ENCODE measurements at regions not wholly inside any gene's neighbourhood (a gene's known extent, or its start where the extent isn't known, plus 50 kb on each side); places are given as distances from the start of the nearest gene placed in this dataset.

DNA sequence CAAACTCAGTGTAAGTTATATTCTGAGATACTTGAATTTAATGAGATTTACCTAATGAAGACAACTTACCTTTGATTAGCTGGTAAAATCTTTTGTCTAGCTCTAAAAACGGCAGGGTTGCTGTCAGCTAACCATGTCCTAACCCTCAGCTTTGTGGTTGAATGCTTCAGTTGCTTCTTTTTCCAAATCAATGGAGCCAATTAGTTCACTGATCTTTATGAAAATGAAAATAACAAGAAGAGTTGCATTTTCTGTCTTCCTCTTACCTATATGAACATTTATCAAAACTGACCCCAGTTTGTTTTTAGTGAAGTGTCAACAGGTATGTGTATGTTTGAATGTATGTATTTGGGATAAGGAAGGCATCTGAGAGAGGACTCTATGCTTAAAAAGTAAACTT, 253.1 kb upstream of the MTPN start:
- Histone ChIP-seq H3K4me2 (ENCODE audit: low read depth, low read length, poor library complexity, severe bottlenecking) (no peak overlapping the region), H3K27ac (ENCODE audit: low read depth, low read length) (no peak overlapping the region)

GRCh38 chr7:136229790-136230189, 252.6 kb upstream of the MTPN start:
- Histone ChIP-seq H3K4me2 (ENCODE audit: low read depth, low read length, poor library complexity, severe bottlenecking) (no peak overlapping the region), H3K9me2 (replicated peaks; ENCODE audit: insufficient read depth, low read length) (no peaks in the 10 kb centered on the region), H3K9me3 (ENCODE audit: insufficient read depth, low read length) (0 out of 2 replicates have a peak, but pooled peaks cover 6% of the 10 kb centered on the region), H3K79me2 (ENCODE audit: insufficient read depth, low read length) (no peaks in the 10 kb centered on the region), H3F3A (ENCODE audit: insufficient read depth) (no peaks in the 10 kb centered on the region), H4K20me1 (ENCODE audit: low read depth, low read length) (no peaks in the 10 kb centered on the region), H3K27ac (ENCODE audit: low read depth, low read length) (no peak overlapping the region), H2AFZ (ENCODE audit: low read depth, low read length, severe bottlenecking) (no peak overlapping the region), H3K4me3 (ENCODE audit: insufficient read depth, low read length, poor library complexity, severe bottlenecking) (no peak overlapping the region), H3K36me3 (ENCODE audit: low read length) (no peaks in the 10 kb centered on the region), H3K9ac (ENCODE audit: low read length) (no peak overlapping the region), H3K27me3 (ENCODE audit: low read length) (no peaks in the 10 kb centered on the region)
- no peak for TF ChIP-seq EZH2phosphoT487 (conservative IDR thresholded peaks at IDR 0.05; ENCODE audit: low read length)
- TF ChIP-seq, protein P1, sequence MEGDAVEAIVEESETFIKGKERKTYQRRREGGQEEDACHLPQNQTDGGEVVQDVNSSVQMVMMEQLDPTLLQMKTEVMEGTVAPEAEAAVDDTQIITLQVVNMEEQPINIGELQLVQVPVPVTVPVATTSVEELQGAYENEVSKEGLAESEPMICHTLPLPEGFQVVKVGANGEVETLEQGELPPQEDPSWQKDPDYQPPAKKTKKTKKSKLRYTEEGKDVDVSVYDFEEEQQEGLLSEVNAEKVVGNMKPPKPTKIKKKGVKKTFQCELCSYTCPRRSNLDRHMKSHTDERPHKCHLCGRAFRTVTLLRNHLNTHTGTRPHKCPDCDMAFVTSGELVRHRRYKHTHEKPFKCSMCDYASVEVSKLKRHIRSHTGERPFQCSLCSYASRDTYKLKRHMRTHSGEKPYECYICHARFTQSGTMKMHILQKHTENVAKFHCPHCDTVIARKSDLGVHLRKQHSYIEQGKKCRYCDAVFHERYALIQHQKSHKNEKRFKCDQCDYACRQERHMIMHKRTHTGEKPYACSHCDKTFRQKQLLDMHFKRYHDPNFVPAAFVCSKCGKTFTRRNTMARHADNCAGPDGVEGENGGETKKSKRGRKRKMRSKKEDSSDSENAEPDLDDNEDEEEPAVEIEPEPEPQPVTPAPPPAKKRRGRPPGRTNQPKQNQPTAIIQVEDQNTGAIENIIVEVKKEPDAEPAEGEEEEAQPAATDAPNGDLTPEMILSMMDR (IDR thresholded peaks at IDR 0.05; ENCODE audit: insufficient read depth, low read length, poor library complexity, severe bottlenecking): no peak

More for the DNA sequence above, 253.1 kb upstream of the MTPN start:
- Histone ChIP-seq H3K9ac (ENCODE audit: low read length) (no peak overlapping the region), H3K9me2 (replicated peaks; ENCODE audit: insufficient read depth, low read length) (no peaks in the 10 kb centered on the region), H2AFZ (ENCODE audit: low read depth, low read length, severe bottlenecking) (no peak overlapping the region), H4K20me1 (ENCODE audit: low read depth, low read length) (no peaks in the 10 kb centered on the region), H3F3A (ENCODE audit: insufficient read depth) (no peaks in the 10 kb centered on the region), H3K4me3 (ENCODE audit: insufficient read depth, low read length, poor library complexity, severe bottlenecking) (no peak overlapping the region), H3K36me3 (ENCODE audit: low read length) (no peaks in the 10 kb centered on the region), H3K79me2 (ENCODE audit: insufficient read depth, low read length) (no peaks in the 10 kb centered on the region), H3K27me3 (ENCODE audit: low read length) (no peaks in the 10 kb centered on the region), H3K9me3 (ENCODE audit: insufficient read depth, low read length) (0 out of 2 replicates have a peak, but pooled peaks cover 6% of the 10 kb centered on the region)
- no peak for TF ChIP-seq EZH2phosphoT487 (conservative IDR thresholded peaks at IDR 0.05; ENCODE audit: low read length)
- TF ChIP-seq, protein P1 (IDR thresholded peaks at IDR 0.05; ENCODE audit: insufficient read depth, low read length, poor library complexity, severe bottlenecking): no peak

DNA sequence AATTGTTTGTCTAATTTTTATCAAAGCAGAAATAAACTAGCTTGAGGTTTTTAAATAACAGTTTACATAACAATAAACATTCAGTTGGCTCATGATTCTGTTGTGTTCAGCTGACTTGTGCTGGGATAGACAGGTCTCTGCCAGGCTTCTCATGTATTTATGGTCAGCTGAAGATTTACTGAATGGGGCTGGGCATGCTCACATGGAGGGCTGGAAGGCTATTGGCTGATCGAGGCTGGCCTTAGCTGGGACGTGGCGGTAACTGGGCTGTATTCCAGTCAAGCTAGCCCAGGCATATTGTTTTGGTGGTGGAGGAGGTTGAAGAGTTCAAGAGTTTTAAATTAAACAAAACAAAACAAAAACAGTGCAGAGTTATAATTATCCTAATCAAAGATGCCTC, 251.0 kb upstream of the MTPN start:
- Histone ChIP-seq H3K27ac (ENCODE audit: low read depth, low read length) (no peak overlapping the region), H3K4me2 (ENCODE audit: low read depth, low read length, poor library complexity, severe bottlenecking) (no peak overlapping the region), H3K36me3 (ENCODE audit: low read length) (no peaks in the 10 kb centered on the region), H3K4me3 (ENCODE audit: insufficient read depth, low read length, poor library complexity, severe bottlenecking) (no peak overlapping the region), H3K9me2 (replicated peaks; ENCODE audit: insufficient read depth, low read length) (no peaks in the 10 kb centered on the region), H4K20me1 (ENCODE audit: low read depth, low read length) (no peaks in the 10 kb centered on the region), H3F3A (ENCODE audit: insufficient read depth) (no peaks in the 10 kb centered on the region), H3K79me2 (ENCODE audit: insufficient read depth, low read length) (no peaks in the 10 kb centered on the region), H3K9me3 (ENCODE audit: insufficient read depth, low read length) (0 out of 2 replicates have a peak, but pooled peaks cover 6% of the 10 kb centered on the region), H2AFZ (ENCODE audit: low read depth, low read length, severe bottlenecking) (no peak overlapping the region), H3K9ac (ENCODE audit: low read length) (no peak overlapping the region), H3K27me3 (ENCODE audit: low read length) (no peaks in the 10 kb centered on the region)
- TF ChIP-seq, protein P1 (IDR thresholded peaks at IDR 0.05; ENCODE audit: insufficient read depth, low read length, poor library complexity, severe bottlenecking): no peak
- TF ChIP-seq EZH2phosphoT487 (conservative IDR thresholded peaks at IDR 0.05; ENCODE audit: low read length): no peak
